HG03520 (cell line): ENCODE measurements at regions not wholly inside any gene's neighbourhood (a gene's known extent, or its start where the extent isn't known, plus 50 kb on each side); places are given as distances from the start of the nearest gene placed in this dataset.
A peak's percentile ranks its signal among the peaks of the same experiment; 100 is the strongest.
"Not testable (repeated sequence)": the region's sequence is repeated elsewhere in the genome, so short reads cannot be mapped to it uniquely, and the experiment has no call there.

Experiments used
- ATAC-seq: cut with Tn5 transposase; IDR thresholded peaks from one replicate; pipeline ENCODE4 v1.9.1; 2021; ENCODE audit warnings: mild to moderate bottlenecking, moderate library complexity; ENCODE audit not compliant: unreplicated experiment

DNA sequence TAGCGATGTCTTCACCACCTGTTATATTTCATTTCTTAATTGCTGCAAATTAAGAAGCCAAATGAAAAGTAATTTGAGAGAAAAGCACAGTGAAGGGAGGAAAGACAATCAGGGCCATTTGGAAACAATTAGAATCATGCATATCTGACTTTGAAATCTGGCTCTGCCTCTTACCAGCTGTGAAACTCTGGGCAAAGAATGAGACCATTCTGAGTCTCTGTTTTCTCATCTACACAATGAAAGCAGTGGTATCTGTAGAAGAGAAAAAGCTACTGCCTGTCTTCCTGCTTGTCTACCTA lies 334.5 kb upstream of the CYRIA start:
- ATAC-seq, result no peak

DNA sequence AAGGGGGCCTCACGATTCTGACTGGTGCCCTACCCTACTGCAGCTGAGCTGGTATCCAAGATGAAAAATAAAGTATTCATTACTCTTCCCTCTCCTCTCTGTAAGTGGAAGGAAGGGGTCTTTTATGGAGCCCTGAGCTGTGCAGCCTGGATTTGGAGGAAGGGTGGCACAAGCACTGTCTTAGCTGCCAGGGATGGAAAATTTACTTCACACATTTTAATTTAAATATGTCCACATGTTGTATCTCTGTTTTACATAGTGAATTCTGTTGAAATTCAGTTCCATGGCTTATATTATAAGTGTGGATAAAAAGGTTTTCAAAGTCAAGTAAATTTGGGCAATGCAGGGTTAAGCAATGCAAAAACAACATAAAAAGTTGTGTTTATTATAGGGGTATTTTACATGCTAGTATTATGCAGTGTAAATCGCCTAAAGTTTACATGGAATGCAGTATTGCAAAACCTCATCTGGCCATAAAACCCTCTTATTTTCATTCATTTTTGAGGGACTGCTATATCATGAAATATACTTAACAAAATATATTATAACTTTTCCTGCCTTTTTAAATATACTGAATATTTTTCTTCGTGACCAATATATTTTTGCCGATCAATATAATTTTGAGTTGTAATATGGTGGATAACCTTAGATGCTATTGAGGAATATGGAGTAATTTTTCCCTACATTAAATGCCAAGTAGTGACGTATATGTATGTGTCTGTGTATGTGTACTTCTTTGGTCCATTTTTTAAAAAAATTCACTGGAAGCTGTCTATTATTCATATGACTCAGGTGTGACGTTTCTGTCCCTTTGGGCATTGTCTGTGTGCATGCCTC lies 333.9 kb upstream of the CYRIA start:
- ATAC-seq, result no peak

DNA sequence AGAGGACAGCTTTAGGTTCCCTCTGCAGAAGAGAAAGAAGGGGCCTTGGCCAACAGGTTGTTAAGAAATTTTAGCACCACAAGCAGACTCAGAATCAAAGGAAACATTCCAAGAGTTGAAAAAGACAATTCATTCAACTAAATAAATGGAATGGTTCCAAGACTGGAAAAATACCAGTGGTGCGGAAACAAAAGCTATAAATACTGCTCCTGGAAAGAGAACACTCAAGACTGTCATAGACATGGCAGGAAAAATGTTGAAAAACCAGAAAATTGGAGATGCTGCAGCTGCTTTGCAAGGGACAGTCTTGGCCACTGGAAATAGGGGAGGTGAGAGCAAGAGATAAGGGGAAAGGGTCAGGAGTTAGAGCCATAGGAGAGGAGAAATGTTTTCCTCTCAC lies 312.7 kb upstream of the CYRIA start:
- ATAC-seq, result no peak

DNA sequence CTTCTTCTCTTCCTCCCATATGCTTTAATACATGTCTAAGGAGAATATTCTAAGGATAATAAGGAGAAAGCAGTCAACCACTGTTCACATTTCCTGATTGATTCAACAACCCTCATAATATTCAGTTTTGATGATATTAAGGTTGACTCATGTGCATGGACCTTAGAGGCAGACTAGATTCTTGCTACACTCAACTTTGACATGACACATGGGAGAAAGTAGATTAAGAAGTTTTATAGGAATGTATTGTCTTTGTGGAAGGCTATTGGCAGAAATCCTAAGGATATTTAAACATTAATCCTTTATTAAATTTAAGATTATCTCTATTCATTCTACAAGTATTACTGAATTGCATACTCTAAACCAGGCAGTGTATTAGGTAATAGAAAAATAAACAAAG lies 309.1 kb upstream of the CYRIA start:
- no peak for ATAC-seq

- ATAC-seq, result no peak
These were observed 308.1 kb upstream of the CYRIA start for GRCh38 chr2:16973586-16974286.

DNA sequence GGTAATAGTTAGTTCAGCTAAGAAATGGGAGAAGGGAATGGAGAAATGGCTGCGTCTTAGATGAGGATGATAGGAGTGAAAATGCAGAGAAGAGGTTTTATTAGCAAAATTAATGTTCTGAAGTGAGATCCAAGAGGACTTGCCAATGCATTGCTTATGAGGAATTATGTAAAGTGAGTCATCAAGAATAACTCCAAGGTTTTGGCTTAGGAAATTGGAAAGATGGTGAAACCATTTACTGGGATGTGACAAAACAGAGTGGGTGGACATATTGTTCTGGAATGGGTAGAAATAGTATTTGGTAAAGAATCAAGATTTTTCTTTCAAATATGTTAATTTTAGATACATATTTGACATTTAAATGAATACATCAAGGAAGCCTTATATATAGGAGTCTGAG lies 306.6 kb upstream of the CYRIA start:
- no peak for ATAC-seq

GRCh38 chr2:16971722-16972234 lies 306.1 kb upstream of the CYRIA start:
- ATAC-seq, result no peak

GRCh38 chr2:16970948-16971347 lies 305.3 kb upstream of the CYRIA start:
- ATAC-seq, result not testable (repeated sequence)

DNA sequence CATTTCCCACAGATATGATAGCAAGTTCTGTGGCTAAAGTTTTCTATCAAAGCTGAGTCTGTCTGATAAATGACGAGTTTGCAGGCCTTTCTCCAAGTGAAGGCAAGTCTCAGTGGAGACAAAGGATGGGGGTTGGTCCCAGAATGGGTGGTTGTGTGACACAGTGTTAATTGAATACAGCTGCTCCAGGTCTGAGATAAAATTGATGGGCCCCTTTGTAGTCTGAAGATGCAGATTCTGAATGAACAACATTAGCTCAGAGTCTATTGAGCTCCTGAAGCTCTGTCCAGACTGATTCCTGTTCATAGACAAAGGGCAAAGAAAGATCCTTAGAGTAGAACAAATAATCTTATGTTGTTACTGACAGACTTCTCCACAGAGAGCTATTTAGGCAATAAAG lies 296.9 kb upstream of the CYRIA start:
- no peak for ATAC-seq

GRCh38 chr2:16960579-16960978 lies 294.9 kb upstream of the CYRIA start:
- peak; percentile 70 for ATAC-seq

GRCh38 chr2:16958266-16958665 lies 292.6 kb upstream of the CYRIA start:
- ATAC-seq, result no peak

DNA sequence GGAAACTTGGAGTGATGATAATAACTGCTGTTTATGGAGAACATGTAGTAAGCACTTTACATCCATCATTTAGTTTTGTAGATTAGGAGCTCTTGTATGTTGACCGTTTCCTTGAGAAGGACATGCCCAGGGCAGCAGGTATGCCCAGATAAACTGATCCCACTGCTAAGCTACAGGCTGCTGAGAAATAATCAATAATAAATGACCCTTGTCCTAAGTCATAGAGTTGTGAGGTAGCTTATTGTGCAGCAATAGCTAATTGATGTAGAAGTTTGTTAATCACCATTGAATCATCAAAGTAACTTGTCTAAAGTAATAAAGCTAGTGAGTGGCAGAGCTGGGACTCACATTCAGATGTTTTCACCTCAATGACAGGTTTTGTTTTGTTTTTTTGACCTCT lies 287.2 kb upstream of the CYRIA start:
- no peak for ATAC-seq

GRCh38 chr2:16952368-16952767 lies 286.7 kb upstream of the CYRIA start:
- no peak for ATAC-seq

- ATAC-seq, result no peak
These were observed 284.8 kb upstream of the CYRIA start for GRCh38 chr2:16950436-16950835.

DNA sequence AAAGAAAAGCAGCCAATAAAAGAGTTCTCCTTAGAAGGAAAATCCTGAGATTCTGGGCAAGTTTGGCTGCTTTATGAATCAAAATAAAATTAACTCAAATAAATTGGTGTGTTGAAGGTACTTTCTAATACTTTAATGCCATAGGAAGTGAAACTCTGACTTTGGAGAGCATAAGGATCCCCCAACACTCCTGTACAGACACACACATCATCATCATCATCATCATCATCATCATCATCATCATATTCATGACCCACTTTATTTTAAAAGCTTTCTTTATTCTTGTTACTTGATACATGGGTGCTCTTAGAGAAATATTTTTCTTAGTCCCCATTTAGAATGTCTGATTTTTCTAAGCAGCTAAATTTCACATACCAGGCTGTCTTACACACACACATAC lies 283.1 kb upstream of the CYRIA start:
- no peak for ATAC-seq

- ATAC-seq, result peak; percentile 64
These were observed 282.4 kb upstream of the CYRIA start for GRCh38 chr2:16948053-16948452.

- no peak for ATAC-seq
These were observed 277.8 kb upstream of the CYRIA start for GRCh38 chr2:16943279-16943958.

DNA sequence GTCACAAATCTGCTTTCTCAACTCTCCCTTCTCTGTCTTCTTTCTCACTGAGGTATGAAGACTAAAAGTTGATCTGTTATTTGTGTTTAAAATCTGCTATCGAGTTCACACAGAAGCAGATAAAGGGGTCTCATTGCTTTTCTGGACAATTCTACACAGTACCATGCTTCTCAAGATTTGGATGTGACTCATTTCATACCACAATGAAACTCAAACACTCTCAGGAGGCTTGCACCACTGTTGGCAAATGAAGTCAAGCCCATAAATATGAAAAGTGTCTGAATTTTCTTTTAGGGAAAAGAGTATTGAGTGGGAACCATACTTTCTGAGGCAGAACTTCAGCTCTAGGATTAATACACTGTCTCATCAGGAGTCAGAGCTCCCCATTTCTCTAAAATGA lies 274.6 kb upstream of the CYRIA start:
- no peak for ATAC-seq

GRCh38 chr2:16939771-16940170 lies 274.1 kb upstream of the CYRIA start:
- ATAC-seq, result no peak

DNA sequence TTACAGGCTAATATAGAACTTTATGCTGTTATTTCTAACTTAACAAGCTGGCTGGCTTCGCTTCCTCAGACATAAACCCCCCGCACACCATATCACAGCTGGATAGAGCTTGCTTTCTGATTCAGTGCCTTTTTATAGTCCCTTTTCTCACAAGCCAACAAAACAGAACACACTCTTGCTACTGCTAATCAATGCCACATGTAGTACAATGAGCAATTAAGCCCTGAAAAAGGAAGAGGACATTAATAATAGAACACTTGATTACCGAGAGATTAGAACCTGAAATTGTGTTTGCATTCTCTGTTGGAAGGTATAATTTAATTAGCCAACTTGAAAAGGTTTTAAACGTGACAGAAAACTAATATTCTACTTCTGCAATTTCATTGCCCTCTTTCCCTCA lies 267.7 kb upstream of the CYRIA start:
- no peak for ATAC-seq

GRCh38 chr2:16932826-16933225 lies 267.2 kb upstream of the CYRIA start:
- ATAC-seq, result no peak

DNA sequence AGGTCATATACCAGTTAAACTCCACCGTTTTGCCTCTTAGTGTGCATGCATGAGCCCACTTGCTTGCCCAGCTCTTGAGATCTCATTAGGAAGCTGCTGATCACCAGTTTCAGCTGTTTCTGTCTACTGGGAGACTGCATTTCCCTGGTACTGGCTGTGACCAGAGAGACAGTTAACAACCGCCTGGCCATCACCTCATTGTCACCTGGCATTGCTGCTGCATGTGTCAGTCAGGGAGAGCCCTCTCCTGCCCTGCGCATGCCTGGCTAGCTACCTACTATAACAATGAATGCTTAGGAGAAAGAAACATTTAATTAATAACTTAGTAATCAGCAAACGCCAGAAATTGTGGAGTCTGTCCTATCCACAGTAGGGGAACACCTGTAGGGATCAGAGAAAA lies 265.8 kb upstream of the CYRIA start:
- no peak for ATAC-seq
